ENCODE measurements at regions not wholly inside any gene's neighbourhood (a gene's known extent, or its start where the extent isn't known, plus 50 kb on each side); places are given as distances from the start of the nearest gene placed in this dataset.

GRCh38 chr20:60085551-60086132 lies 127.4 kb downstream of the CDH26 start:
- no peaks in the 10 kb centered on the region for H3K36me3 Mint-ChIP-seq (ENCODE audit: low read depth)
- H3K27ac Mint-ChIP-seq: no peak overlapping the region
- no peaks in the 10 kb centered on the region for H3K9me3 Mint-ChIP-seq
- no peak overlapping the region for H3K4me3 Mint-ChIP-seq
- intact Hi-C loops (cut with micrococcal nuclease): no loop called here
- CTCF ChIA-PET: interaction anchor here (0.7 kb wide), 1 partner anchor 51 kb away, joined by 3 read pairs; no protein-coding TSS in a partner anchor
- H3K4me1 Mint-ChIP-seq (ENCODE audit: low read depth): peaks cover 7% of the 10 kb centered on the region
- DNase-seq: no peak
- peaks cover 33% of the 10 kb centered on the region for H3K27me3 Mint-ChIP-seq (ENCODE audit: low read depth)

DNA sequence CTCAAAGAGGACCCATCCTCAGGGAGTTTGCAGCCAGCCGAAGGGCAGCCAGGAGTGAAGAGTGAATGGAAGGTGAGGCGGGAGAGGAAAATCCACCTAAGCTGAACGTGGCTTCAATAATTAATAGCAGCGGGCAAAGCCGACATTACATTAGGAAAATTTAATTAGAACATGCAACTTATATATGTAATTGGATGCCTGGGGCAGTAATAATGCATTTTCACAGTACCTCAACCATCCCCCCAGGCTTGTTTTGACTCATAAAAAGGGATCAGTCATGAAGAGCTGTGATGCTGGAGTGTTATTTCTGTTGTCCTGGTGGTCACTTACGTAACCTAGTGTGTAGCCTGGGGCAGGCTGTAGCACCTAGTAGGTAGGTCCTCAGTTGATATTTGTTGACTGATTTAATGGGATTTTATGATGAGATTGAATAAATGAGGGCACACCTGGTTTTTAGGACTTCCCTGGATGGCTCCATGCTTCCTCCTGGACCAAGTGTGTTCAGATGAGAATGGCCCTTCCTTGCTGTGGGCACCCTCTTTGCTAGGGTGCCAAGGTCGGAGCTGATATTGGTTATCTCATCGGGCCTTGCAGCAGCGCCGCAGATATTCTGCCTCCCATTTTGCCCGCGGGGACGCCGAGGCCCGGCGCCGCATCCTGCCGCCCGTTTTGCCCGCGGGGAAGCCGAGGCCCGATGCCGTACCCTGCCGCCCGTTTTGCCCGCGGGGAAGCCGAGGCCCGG lies 128.8 kb downstream of the CDH26 start:
- intact Hi-C loops (cut with micrococcal nuclease): no loop called here
- Mint-ChIP-seq H3K27ac (no peak overlapping the region), H3K4me1 (ENCODE audit: low read depth) (peaks cover 7% of the 10 kb centered on the region), H3K9me3 (no peaks in the 10 kb centered on the region), H3K27me3 (ENCODE audit: low read depth) (peaks cover 33% of the 10 kb centered on the region), H3K4me3 (peak overlapping the region; percentile 25), H3K36me3 (ENCODE audit: low read depth) (no peaks in the 10 kb centered on the region)
- CTCF ChIA-PET: interaction anchor here (0.7 kb wide), 1 partner anchor 49 kb away, joined by 4 read pairs; no protein-coding TSS in a partner anchor
- DNase-seq: no peak

GRCh38 chr20:60087563-60088105 lies 129.4 kb downstream of the CDH26 start:
- Mint-ChIP-seq H3K36me3 (ENCODE audit: low read depth) (no peaks in the 10 kb centered on the region), H3K4me1 (ENCODE audit: low read depth) (peaks cover 7% of the 10 kb centered on the region), H3K4me3 (peak overlapping the region; percentile 40), H3K27ac (no peak overlapping the region), H3K27me3 (ENCODE audit: low read depth) (peaks cover 36% of the 10 kb centered on the region), H3K9me3 (peaks cover 2% of the 10 kb centered on the region)
- CTCF ChIA-PET: interaction anchor here (0.7 kb wide), 1 partner anchor 49 kb away, joined by 4 read pairs; no protein-coding TSS in a partner anchor
- peak; percentile 17 for DNase-seq
- intact Hi-C loops (cut with micrococcal nuclease): no loop called here

GRCh38 chr20:60088236-60088635 lies 130.0 kb downstream of the CDH26 start:
- H3K36me3 Mint-ChIP-seq (ENCODE audit: low read depth): no peaks in the 10 kb centered on the region
- H3K4me3 Mint-ChIP-seq: no peak overlapping the region
- intact Hi-C loops (cut with micrococcal nuclease): no loop called here
- peaks cover 5% of the 10 kb centered on the region for H3K9me3 Mint-ChIP-seq
- H3K27me3 Mint-ChIP-seq (ENCODE audit: low read depth): peaks cover 36% of the 10 kb centered on the region
- H3K4me1 Mint-ChIP-seq (ENCODE audit: low read depth): peaks cover 7% of the 10 kb centered on the region
- DNase-seq: no peak
- no peak overlapping the region for H3K27ac Mint-ChIP-seq
- CTCF ChIA-PET: no interaction called here

- Mint-ChIP-seq H3K4me1 (ENCODE audit: low read depth) (peaks cover 7% of the 10 kb centered on the region), H3K9me3 (peaks cover 5% of the 10 kb centered on the region), H3K27ac (no peak overlapping the region), H3K27me3 (ENCODE audit: low read depth) (peaks cover 43% of the 10 kb centered on the region), H3K4me3 (no peak overlapping the region), H3K36me3 (ENCODE audit: low read depth) (no peaks in the 10 kb centered on the region)
- intact Hi-C loops (cut with micrococcal nuclease): no loop called here
- DNase-seq: no peak
- CTCF ChIA-PET: no interaction called here
Observed at GRCh38 chr20:60090631-60091030, 132.4 kb downstream of the CDH26 start.

DNA sequence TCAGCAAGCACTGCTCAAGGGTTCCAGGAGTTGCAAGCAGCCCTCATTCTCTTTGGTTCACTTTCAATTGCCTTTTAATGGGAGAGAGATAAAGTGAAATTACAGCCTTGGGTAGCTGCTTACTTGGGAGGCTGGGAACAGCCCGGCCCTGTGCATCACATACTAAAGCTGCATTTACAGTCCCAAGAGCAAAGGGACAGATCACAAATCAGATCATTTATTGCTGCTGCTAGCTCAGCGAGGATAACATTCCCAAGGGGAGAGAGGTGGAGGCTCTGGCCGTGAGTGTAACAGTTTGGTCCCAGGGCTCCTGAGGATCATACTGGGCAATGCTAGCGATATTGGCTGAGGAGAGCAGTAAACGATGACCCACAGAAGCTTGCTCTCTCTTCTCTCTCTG lies 133.1 kb downstream of the CDH26 start:
- DNase-seq: no peak
- H3K36me3 Mint-ChIP-seq (ENCODE audit: low read depth): no peaks in the 10 kb centered on the region
- H3K4me3 Mint-ChIP-seq: no peak overlapping the region
- H3K9me3 Mint-ChIP-seq: peaks cover 5% of the 10 kb centered on the region
- H3K27me3 Mint-ChIP-seq (ENCODE audit: low read depth): peaks cover 39% of the 10 kb centered on the region
- H3K4me1 Mint-ChIP-seq (ENCODE audit: low read depth): peaks cover 7% of the 10 kb centered on the region
- H3K27ac Mint-ChIP-seq: no peak overlapping the region
- CTCF ChIA-PET: no interaction called here
- intact Hi-C loops (cut with micrococcal nuclease): no loop called here

DNA sequence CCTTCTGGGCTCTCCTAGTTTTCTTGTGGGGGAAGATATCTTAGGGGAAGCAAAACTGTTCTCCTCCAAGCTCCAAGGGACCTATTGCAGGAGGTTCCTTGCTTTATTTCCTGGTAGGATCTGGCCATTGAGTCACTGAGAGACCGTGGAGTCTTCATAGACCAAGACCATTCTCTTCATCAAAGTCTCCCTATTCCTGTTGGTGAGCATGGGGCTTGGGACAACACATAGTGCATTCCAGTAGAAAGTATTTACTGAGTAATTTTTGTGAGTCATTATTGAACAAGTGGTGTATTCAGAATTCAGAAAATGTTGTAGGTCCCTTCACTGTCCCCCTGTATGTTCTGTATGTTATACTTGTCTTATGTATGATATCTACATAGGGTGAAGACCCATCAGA lies 133.6 kb downstream of the CDH26 start:
- no peak for DNase-seq
- peaks cover 33% of the 10 kb centered on the region for H3K27me3 Mint-ChIP-seq (ENCODE audit: low read depth)
- peaks cover 5% of the 10 kb centered on the region for H3K9me3 Mint-ChIP-seq
- no peaks in the 10 kb centered on the region for H3K36me3 Mint-ChIP-seq (ENCODE audit: low read depth)
- H3K4me1 Mint-ChIP-seq (ENCODE audit: low read depth): peaks cover 4% of the 10 kb centered on the region
- no peak overlapping the region for H3K4me3 Mint-ChIP-seq
- no peak overlapping the region for H3K27ac Mint-ChIP-seq
- intact Hi-C loops (cut with micrococcal nuclease): no loop called here
- CTCF ChIA-PET: no interaction called here

- intact Hi-C loops (cut with micrococcal nuclease): no loop called here
- Mint-ChIP-seq H3K4me1 (ENCODE audit: low read depth) (peaks cover 1% of the 10 kb centered on the region), H3K36me3 (ENCODE audit: low read depth) (no peaks in the 10 kb centered on the region), H3K27ac (no peak overlapping the region), H3K4me3 (no peak overlapping the region), H3K27me3 (ENCODE audit: low read depth) (peaks cover 29% of the 10 kb centered on the region), H3K9me3 (peaks cover 5% of the 10 kb centered on the region)
- CTCF ChIA-PET: no interaction called here
- DNase-seq: no peak
Observed at GRCh38 chr20:60092729-60093128, 134.5 kb downstream of the CDH26 start.

GRCh38 chr20:60095456-60095855 lies 137.2 kb downstream of the CDH26 start:
- no peak overlapping the region for H3K4me3 Mint-ChIP-seq
- no peaks in the 10 kb centered on the region for H3K4me1 Mint-ChIP-seq (ENCODE audit: low read depth)
- H3K27me3 Mint-ChIP-seq (ENCODE audit: low read depth): peaks cover 17% of the 10 kb centered on the region
- peaks cover 5% of the 10 kb centered on the region for H3K9me3 Mint-ChIP-seq
- no peak overlapping the region for H3K27ac Mint-ChIP-seq
- H3K36me3 Mint-ChIP-seq (ENCODE audit: low read depth): no peaks in the 10 kb centered on the region
- intact Hi-C loops (cut with micrococcal nuclease): no loop called here
- DNase-seq: no peak
- CTCF ChIA-PET: no interaction called here

DNA sequence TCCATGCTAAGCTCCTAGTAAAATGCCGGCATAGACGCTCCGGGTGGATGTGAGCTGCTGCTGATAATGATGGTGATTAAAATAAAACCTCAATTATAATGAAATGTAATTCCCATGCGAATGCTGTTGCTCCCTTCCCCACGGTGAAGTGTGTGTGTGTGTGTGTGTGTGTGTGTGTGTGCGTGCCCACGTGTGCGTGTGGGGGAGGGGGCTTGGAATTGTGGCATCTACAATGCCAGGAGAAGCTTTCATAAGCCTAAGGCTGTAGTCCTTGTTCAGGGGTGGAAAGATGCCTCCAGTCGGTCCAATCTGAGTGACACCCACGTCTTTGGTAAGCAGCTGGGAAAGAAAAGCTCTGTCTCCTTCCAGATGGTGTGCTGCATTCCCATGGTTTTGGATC lies 137.9 kb downstream of the CDH26 start:
- H3K9me3 Mint-ChIP-seq: peaks cover 5% of the 10 kb centered on the region
- H3K27me3 Mint-ChIP-seq (ENCODE audit: low read depth): peaks cover 18% of the 10 kb centered on the region
- H3K36me3 Mint-ChIP-seq (ENCODE audit: low read depth): no peaks in the 10 kb centered on the region
- CTCF ChIA-PET: interaction anchor here (0.6 kb wide), 1 partner anchor 167 kb away, joined by 3 read pairs; no protein-coding TSS in a partner anchor
- intact Hi-C loops (cut with micrococcal nuclease): no loop called here
- no peaks in the 10 kb centered on the region for H3K4me1 Mint-ChIP-seq (ENCODE audit: low read depth)
- no peak for DNase-seq
- H3K4me3 Mint-ChIP-seq: no peak overlapping the region
- no peak overlapping the region for H3K27ac Mint-ChIP-seq

DNA sequence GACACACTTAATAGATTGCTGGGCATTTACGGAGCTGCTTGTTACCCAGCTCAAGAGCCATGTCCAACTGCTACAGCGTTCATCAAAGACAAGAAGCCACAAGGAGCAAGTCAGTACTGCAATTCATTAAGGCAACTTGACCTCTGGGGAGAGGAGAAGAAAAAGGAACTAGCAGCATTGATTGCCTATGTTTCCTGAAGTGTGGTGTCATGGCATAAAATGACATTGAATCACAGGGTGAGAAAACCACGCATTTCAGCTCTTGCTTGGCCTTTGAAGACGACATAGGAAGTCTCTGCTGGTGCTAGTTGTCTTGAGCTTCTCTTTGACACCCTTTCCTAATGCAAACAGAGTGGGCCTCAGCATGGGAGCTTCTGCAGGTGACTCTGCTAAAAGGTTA lies 139.1 kb downstream of the CDH26 start:
- CTCF ChIA-PET: no interaction called here
- intact Hi-C loops (cut with micrococcal nuclease): no loop called here
- Mint-ChIP-seq H3K4me3 (no peak overlapping the region), H3K4me1 (ENCODE audit: low read depth) (no peaks in the 10 kb centered on the region), H3K27ac (no peak overlapping the region), H3K9me3 (peaks cover 4% of the 10 kb centered on the region), H3K36me3 (ENCODE audit: low read depth) (no peaks in the 10 kb centered on the region), H3K27me3 (ENCODE audit: low read depth) (peaks cover 19% of the 10 kb centered on the region)
- DNase-seq: no peak

DNA sequence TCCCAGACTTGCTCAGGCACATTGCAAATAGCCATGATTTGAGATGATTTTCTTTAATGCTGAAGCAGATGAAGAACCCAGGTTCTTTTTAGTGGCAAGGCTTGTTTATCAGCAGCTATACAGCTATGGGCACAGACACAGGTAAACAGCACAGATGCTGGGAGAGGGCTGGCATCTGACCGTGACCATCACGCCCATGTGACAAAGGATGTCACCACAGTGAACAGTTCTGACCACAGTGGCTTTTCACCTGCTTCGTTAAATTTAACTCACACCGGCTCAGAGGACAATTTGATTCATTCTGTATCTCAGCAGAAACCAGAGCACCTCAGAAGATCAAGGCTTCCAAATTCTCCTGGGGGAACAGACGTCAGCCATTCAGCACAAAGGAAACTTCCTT lies 142.6 kb downstream of the CDH26 start:
- CTCF ChIA-PET: no interaction called here

More for the DNA sequence above, 142.6 kb downstream of the CDH26 start:
- intact Hi-C loops (cut with micrococcal nuclease): no loop called here
- DNase-seq: no peak
- Mint-ChIP-seq H3K36me3 (ENCODE audit: low read depth) (no peaks in the 10 kb centered on the region), H3K27me3 (ENCODE audit: low read depth) (peaks cover 7% of the 10 kb centered on the region), H3K4me3 (no peak overlapping the region), H3K9me3 (no peaks in the 10 kb centered on the region), H3K27ac (no peak overlapping the region), H3K4me1 (ENCODE audit: low read depth) (no peaks in the 10 kb centered on the region)

Measured in activated naive CD4-positive, alpha-beta T cell treated with anti-CD3 and anti-CD28 coated beads for 36 hours (primary cell).